NB4 (cell line): ENCODE measurements at regions not wholly inside any gene's neighbourhood (a gene's known extent, or its start where the extent isn't known, plus 50 kb on each side); places are given as distances from the start of the nearest gene placed in this dataset.
"Not testable (repeated sequence)": the region's sequence is repeated elsewhere in the genome, so short reads cannot be mapped to it uniquely, and the experiment has no call there.

Experiments used
- DNase-seq: peaks from one replicate; pipeline ENCODE4 v3.0.0; 2010; ENCODE audit warnings: low read depth
- H3K4me3 ChIP-seq: one replicate; pipeline ENCODE4 v1.5.1; 2011; ENCODE audit warnings: mild to moderate bottlenecking, low read depth, low read length, moderate library complexity
- CTCF ChIP-seq: IDR thresholded peaks from one replicate; pipeline ENCODE4 v1.5.1; 2012; ENCODE audit warnings: low read depth, low read length
- MAX ChIP-seq: IDR thresholded peaks from 2 replicates; pipeline ENCODE4 v1.6.1; 2011; ENCODE audit warnings: low read depth, low read length
- MYC ChIP-seq: IDR thresholded peaks from 2 replicates; pipeline ENCODE4 v1.6.1; 2011; ENCODE audit warnings: low read depth, low read length
- POLR2A ChIP-seq: IDR thresholded peaks from 2 replicates; pipeline ENCODE4 v1.6.1; 2011; ENCODE audit warnings: mild to moderate bottlenecking; ENCODE audit not compliant: insufficient read length; ENCODE audit errors: extremely low read depth

GRCh38 chr1:242605521-242605920, 81.0 kb upstream of the PLD5 start:
- H3K4me3 ChIP-seq = no peak overlapping the region
- TF ChIP-seq CTCF (no peak), MAX (no peak), MYC (no peak), POLR2A (no peak)
- no peak for DNase-seq

- H3K4me3 ChIP-seq = no peak overlapping the region
- TF ChIP-seq MYC = no peak
- DNase-seq = no peak
Measured at GRCh38 chr1:242602001-242602400, 77.5 kb upstream of the PLD5 start.

- H3K4me3 ChIP-seq, DNase-seq: not testable (repeated sequence)
Measured at GRCh38 chr1:242593756-242594155, 69.3 kb upstream of the PLD5 start.

- TF ChIP-seq MAX (no peak), MYC (no peak), POLR2A (no peak), CTCF (no peak)
- DNase-seq = no peak
- no peak overlapping the region for H3K4me3 ChIP-seq
Measured at GRCh38 chr1:242586360-242586680, 61.8 kb upstream of the PLD5 start.

GRCh38 chr1:242585616-242586359, 61.3 kb upstream of the PLD5 start:
- no peak for DNase-seq
- no peak for TF ChIP-seq CTCF
- no peak for TF ChIP-seq MAX
- TF ChIP-seq POLR2A = no peak
- no peak for TF ChIP-seq MYC
- H3K4me3 ChIP-seq = no peak overlapping the region

- DNase-seq = no peak
- H3K4me3 ChIP-seq = no peak overlapping the region
- TF ChIP-seq CTCF (no peak), MAX (no peak), MYC (no peak), POLR2A (no peak)
Measured at GRCh38 chr1:242582669-242583068, 58.2 kb upstream of the PLD5 start.

- H3K4me3 ChIP-seq = no peak overlapping the region
- DNase-seq = no peak
- TF ChIP-seq MYC = no peak
- TF ChIP-seq POLR2A = no peak
- TF ChIP-seq CTCF = no peak
- no peak for TF ChIP-seq MAX
Measured at GRCh38 chr1:242579528-242580235, 55.2 kb upstream of the PLD5 start.
